HEK293 (cell line): ENCODE measurements at regions not wholly inside any gene's neighbourhood (a gene's known extent, or its start where the extent isn't known, plus 50 kb on each side); places are given as distances from the start of the nearest gene placed in this dataset.

Experiments
- ATF2 ChIP-seq: fragments of 450-650 bp; formaldehyde crosslinking; IDR thresholded peaks from 2 replicates; pipeline ENCODE4 v1.5.1; 2016; ENCODE audit warnings: missing biosample characterization, missing genetic modification characterization, low read depth
- HOXC10 ChIP-seq: sonication (generic); formaldehyde crosslinking; IDR thresholded peaks from 2 replicates; pipeline ENCODE4 v1.8.1; 2023; ENCODE audit warnings: mild to moderate bottlenecking, missing genetic modification reagents
- KLF10 ChIP-seq: fragments of 450-650 bp; IDR thresholded peaks from 2 replicates; pipeline ENCODE4 v1.5.1; 2018; ENCODE audit warnings: missing biosample characterization, mild to moderate bottlenecking, missing genetic modification characterization
- ZFP37 ChIP-seq: fragments of 450-650 bp; formaldehyde crosslinking; IDR thresholded peaks from 2 replicates; pipeline ENCODE4 v1.5.1; 2016; ENCODE audit warnings: missing biosample characterization, missing genetic modification characterization
- ZNF10 ChIP-seq: fragments of 450-650 bp; formaldehyde crosslinking; IDR thresholded peaks from 2 replicates; pipeline ENCODE4 v1.5.1; 2017; ENCODE audit warnings: missing biosample characterization, missing genetic modification characterization
- ZNF530 ChIP-seq: fragments of 450-650 bp; formaldehyde crosslinking; IDR thresholded peaks from 2 replicates; pipeline ENCODE4 v1.5.1; 2016; ENCODE audit warnings: low read depth, missing biosample characterization, missing genetic modification characterization
- ZNF777 ChIP-seq: fragments of 450-650 bp; formaldehyde crosslinking; IDR thresholded peaks from 2 replicates; pipeline ENCODE4 v1.5.1; 2017; ENCODE audit warnings: missing biosample characterization, missing genetic modification characterization, borderline replicate concordance
- TF ChIP-seq, protein P1 (sequence below): fragments of 450-650 bp; formaldehyde crosslinking; IDR thresholded peaks from 2 replicates; pipeline ENCODE4 v1.5.1; 2016; ENCODE audit warnings: missing biosample characterization, missing genetic modification characterization

DNA sequence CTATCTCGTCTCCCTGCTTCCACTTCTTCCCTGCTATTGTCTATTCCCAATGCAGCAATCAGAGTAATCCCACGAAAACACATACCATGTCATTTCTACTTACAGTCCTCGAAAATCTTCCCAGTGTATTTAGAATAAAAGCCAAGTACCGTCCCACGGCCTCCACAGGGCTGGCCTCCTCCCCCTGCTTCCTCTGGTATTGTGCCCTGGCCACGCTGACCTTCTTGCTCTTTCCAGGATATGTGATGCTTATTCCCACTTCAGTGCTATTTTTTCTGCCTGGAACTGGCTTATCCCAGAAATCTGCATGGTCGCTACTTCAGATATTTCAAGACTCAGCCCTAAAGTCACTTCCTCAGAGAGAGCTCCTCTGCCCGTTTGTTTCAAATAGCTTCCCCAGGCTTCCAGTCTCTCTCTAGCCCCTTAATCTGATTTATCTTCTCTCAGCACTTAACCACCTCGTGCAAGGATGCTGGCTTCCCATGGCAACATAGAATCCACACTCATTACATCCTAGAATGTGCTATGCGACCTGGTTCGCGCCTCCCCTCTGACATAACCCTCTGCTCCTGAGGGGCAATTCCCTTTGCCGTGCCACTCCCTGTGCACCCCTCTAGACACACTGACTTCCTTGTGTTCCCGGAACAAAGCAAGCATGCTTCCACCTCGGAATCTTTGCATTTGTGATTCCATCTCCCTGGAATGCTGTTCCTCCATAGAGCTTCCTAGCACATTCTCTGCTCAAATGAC is 365.9 kb downstream of the ZSWIM6 start:
- TF ChIP-seq ZNF777 (tag by site-specific recombination) (no peak), ZNF530 (tag by site-specific recombination) (no peak), KLF10 (tag by site-specific recombination) (no peak), HOXC10 (CRISPR knock-in tag) (no peak), ZNF10 (no peak), ZFP37 (tag by site-specific recombination) (no peak), ATF2 (tag by site-specific recombination) (no peak)
- TF ChIP-seq, protein P1, sequence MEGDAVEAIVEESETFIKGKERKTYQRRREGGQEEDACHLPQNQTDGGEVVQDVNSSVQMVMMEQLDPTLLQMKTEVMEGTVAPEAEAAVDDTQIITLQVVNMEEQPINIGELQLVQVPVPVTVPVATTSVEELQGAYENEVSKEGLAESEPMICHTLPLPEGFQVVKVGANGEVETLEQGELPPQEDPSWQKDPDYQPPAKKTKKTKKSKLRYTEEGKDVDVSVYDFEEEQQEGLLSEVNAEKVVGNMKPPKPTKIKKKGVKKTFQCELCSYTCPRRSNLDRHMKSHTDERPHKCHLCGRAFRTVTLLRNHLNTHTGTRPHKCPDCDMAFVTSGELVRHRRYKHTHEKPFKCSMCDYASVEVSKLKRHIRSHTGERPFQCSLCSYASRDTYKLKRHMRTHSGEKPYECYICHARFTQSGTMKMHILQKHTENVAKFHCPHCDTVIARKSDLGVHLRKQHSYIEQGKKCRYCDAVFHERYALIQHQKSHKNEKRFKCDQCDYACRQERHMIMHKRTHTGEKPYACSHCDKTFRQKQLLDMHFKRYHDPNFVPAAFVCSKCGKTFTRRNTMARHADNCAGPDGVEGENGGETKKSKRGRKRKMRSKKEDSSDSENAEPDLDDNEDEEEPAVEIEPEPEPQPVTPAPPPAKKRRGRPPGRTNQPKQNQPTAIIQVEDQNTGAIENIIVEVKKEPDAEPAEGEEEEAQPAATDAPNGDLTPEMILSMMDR, result no peak
